ENCODE measurements at regions not wholly inside any gene's neighbourhood (a gene's known extent, or its start where the extent isn't known, plus 50 kb on each side); places are given as distances from the start of the nearest gene placed in this dataset.

DNA sequence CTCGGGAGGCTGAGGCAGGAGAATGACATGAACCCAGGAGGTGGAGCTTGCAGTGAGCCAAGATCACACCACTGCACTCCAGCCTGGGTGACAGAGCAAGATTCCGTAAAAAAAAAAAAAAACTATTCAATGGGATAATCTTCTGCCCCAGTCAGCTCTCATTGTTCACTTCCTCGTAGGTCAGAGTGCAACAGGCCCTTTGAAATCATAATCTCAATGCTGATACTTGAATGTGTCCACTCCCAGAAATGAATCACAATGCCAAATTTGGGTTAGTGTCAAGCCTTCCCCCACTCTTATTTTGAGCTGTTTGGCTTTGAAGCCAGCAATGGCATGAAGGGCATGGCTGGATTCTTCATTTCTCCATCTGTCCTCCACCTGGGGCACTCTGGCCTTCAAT is 610.3 kb upstream of the KLF4 start:
- Histone ChIP-seq H3K27me3 (no peaks in the 10 kb centered on the region), H3K9me3 (replicated peaks in 1 of 3) (no peaks in the 10 kb centered on the region), H3K4me1 (replicated peaks in 1 of 2) (no peaks in the 10 kb centered on the region), H3K36me3 (replicated peaks in 1 of 2) (no peaks in the 10 kb centered on the region), H3K27ac (no peak overlapping the region), H3K4me3 (no peak overlapping the region)
- DNase-seq, result no peak
- intact Hi-C loops (cut with DNase I), result no loop called here
- TF ChIP-seq, protein P1, sequence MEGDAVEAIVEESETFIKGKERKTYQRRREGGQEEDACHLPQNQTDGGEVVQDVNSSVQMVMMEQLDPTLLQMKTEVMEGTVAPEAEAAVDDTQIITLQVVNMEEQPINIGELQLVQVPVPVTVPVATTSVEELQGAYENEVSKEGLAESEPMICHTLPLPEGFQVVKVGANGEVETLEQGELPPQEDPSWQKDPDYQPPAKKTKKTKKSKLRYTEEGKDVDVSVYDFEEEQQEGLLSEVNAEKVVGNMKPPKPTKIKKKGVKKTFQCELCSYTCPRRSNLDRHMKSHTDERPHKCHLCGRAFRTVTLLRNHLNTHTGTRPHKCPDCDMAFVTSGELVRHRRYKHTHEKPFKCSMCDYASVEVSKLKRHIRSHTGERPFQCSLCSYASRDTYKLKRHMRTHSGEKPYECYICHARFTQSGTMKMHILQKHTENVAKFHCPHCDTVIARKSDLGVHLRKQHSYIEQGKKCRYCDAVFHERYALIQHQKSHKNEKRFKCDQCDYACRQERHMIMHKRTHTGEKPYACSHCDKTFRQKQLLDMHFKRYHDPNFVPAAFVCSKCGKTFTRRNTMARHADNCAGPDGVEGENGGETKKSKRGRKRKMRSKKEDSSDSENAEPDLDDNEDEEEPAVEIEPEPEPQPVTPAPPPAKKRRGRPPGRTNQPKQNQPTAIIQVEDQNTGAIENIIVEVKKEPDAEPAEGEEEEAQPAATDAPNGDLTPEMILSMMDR (IDR thresholded peaks at IDR 0.05), result no peak
- no peak for TF ChIP-seq POLR2A (IDR thresholded peaks at IDR 0.05)
- 68 to 79% (median 77%) methylated on average over 3 of the region's 3 CpGs for WGBS, 4 donors

DNA sequence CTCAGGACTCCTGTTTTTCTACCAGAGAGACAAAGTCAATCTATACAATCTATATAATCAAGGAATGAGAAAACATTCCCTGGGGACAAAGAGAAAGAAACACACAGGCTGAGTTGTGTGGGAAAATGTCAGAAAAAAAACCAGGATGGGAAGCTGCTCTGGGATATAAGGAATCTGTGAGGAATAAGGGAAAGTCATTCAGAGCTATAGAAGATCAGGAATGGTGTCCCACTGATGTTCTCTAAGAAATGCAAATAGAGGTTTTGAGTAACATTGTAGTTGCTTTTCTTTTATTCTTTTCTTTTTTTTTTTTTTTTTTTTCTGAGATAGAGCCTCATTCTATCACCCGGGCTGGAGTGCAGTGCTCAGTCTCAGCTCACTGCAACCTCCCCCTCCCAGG is 605.9 kb upstream of the KLF4 start:
- no peak overlapping the region for H3K27ac ChIP-seq
- intact Hi-C loops (cut with DNase I), result no loop called here
- TF ChIP-seq POLR2A (IDR thresholded peaks at IDR 0.05), result no peak
- TF ChIP-seq, protein P1 (IDR thresholded peaks at IDR 0.05), result no peak
- no peak overlapping the region for H3K4me3 ChIP-seq
- H3K9me3 ChIP-seq (replicated peaks in 1 of 3), result no peaks in the 10 kb centered on the region
- H3K36me3 ChIP-seq (replicated peaks in 1 of 2), result no peaks in the 10 kb centered on the region
- DNase-seq, result no peak
- no peaks in the 10 kb centered on the region for H3K4me1 ChIP-seq (replicated peaks in 1 of 2)
- 50 to 83% (median 77%) methylated on average over 1 of the region's 1 CpG for WGBS, 4 donors
- H3K27me3 ChIP-seq, result no peaks in the 10 kb centered on the region

DNA sequence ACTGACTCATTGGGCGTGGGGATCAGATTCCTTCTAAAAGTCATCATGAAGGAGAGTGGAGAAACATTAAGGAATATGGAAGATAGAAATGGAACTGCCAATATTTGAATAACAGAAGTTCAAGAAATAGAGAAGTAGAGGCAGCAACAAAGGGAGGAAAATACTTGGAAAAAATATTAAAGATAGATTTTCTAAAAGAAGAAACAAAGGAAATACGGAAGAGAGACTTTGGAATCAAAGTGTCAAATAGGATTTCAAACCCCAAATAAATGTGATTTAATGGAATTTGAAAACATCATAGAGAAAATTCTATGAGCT is 605.1 kb upstream of the KLF4 start:
- intact Hi-C loops (cut with DNase I), result no loop called here
- Histone ChIP-seq H3K4me1 (replicated peaks in 1 of 2) (no peaks in the 10 kb centered on the region), H3K27ac (no peak overlapping the region), H3K27me3 (no peaks in the 10 kb centered on the region), H3K4me3 (no peak overlapping the region), H3K36me3 (replicated peaks in 1 of 2) (no peaks in the 10 kb centered on the region), H3K9me3 (replicated peaks in 1 of 3) (no peaks in the 10 kb centered on the region)
- no peak for DNase-seq
- no peak for TF ChIP-seq POLR2A (IDR thresholded peaks at IDR 0.05)
- TF ChIP-seq, protein P1 (IDR thresholded peaks at IDR 0.05), result no peak
- 80 to 85% (median 83%) methylated on average over 2 of the region's 2 CpGs for WGBS, 4 donors

DNA sequence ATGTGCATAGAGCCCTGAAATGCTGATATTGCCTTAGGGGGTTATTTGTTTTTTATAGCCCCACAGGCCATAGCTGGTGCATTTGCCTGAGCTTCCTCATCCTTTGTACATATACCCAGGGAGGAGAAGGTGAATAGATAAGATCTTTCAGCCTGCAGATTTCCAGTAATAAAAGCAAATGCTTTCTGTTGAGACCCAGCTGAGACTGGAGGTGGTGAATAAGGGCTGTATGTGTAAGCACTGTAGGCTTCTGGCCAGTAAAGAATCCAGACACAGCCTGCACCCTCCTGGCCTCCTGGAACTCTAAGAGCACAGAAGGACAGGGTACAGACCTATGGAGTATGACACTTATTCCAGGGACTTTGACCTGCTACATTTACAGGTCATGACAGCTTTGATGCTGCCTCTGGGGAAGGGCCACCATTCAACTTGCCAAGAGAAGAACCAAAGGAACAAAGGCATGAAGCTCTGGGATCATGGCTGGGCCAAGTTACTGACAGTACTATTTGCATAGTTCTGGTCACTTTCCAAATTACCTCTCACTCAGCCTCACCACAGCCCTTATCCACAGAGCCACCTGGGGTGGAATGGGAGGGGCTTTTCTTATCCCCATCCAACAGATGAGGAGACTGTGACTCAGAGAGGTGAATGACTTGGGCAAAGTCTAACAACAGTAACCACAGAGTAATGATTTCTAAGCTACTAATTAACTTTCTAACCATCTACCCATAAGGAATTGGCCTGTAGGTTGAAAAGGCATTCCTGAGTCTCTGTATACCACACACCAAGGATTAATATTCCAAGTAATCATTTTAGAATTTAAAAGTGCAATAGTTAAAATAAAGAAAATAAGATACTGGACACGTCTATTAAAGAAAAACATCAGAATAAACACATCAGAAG is 604.5 kb upstream of the KLF4 start:
- Histone ChIP-seq H3K36me3 (replicated peaks in 1 of 2) (no peaks in the 10 kb centered on the region), H3K27ac (no peak overlapping the region), H3K9me3 (replicated peaks in 1 of 3) (no peaks in the 10 kb centered on the region), H3K27me3 (no peaks in the 10 kb centered on the region), H3K4me1 (replicated peaks in 1 of 2) (no peaks in the 10 kb centered on the region), H3K4me3 (no peak overlapping the region)
- 51 to 73% (median 63%) methylated on average over 1 of the region's 1 CpG for WGBS, 4 donors
- no peak for DNase-seq
- TF ChIP-seq, protein P1 (IDR thresholded peaks at IDR 0.05), result no peak
- TF ChIP-seq POLR2A (IDR thresholded peaks at IDR 0.05), result no peak
- intact Hi-C loops (cut with DNase I), result no loop called here

All from adrenal gland (tissue), 9 donors.